Mammary epithelial cell (primary cell): ENCODE measurements at regions not wholly inside any gene's neighbourhood (a gene's known extent, or its start where the extent isn't known, plus 50 kb on each side); places are given as distances from the start of the nearest gene placed in this dataset.

Source experiments
- CTCF ChIP-seq, 2 donors: IDR thresholded peaks in 1 of 2; conservative IDR thresholded peaks in 1 of 2; 2 replicates each; pipeline ENCODE4 v1.5.1; 2011 to 2012; ENCODE audit warnings: inconsistent platforms in 2 of 2, low read length in 2 of 2, mild to moderate bottlenecking in 2 of 2, control low read depth in 1 of 2, low read depth in 1 of 2; ENCODE audit not compliant: insufficient read depth in 1 of 2; ENCODE audit errors: extremely low read depth in 1 of 2
- EZH2 ChIP-seq: IDR thresholded peaks from 2 replicates; pipeline ENCODE4 v1.6.1; 2012; ENCODE audit warnings: low read length, inconsistent platforms, borderline replicate concordance

- TF ChIP-seq EZH2 (no peak), CTCF (conservative IDR thresholded peaks at IDR 0.05 in 1 of 2, IDR thresholded peaks at IDR 0.05 in 1 of 2; ENCODE audit: extremely low read depth in 1 of 2, insufficient read depth in 1 of 2, low read depth in 1 of 2, low read length in 2 of 2) (no peak)
Observed at GRCh38 chr1:177640687-177641086, 329.2 kb downstream of the SEC16B start.
